IPS-15b (cell line): ENCODE measurements at regions not wholly inside any gene's neighbourhood (a gene's known extent, or its start where the extent isn't known, plus 50 kb on each side); places are given as distances from the start of the nearest gene placed in this dataset.
"Not testable (repeated sequence)": the region's sequence is repeated elsewhere in the genome, so short reads cannot be mapped to it uniquely, and the experiment has no call there.

Experiments
- H3K27me3 ChIP-seq: one replicate; pipeline ENCODE4 v1.6.1; 2013; ENCODE audit warnings: low read length; ENCODE audit not compliant: control insufficient read depth, insufficient read depth
- H3K36me3 ChIP-seq: one replicate; pipeline ENCODE4 v1.6.1; 2013; ENCODE audit warnings: low read length; ENCODE audit not compliant: control insufficient read depth, insufficient read depth
- H3K4me1 ChIP-seq: one replicate; pipeline ENCODE4 v1.6.1; 2013; ENCODE audit warnings: mild to moderate bottlenecking, low read length; ENCODE audit not compliant: control insufficient read depth, insufficient read depth
- H3K4me3 ChIP-seq: one replicate; pipeline ENCODE4 v1.5.1; 2013; ENCODE audit warnings: low read depth, low read length
- H3K9ac ChIP-seq: one replicate; pipeline ENCODE4 v1.6.1; 2013; ENCODE audit warnings: low read depth, mild to moderate bottlenecking, low read length
- H3K9me3 ChIP-seq: one replicate; pipeline ENCODE4 v1.6.1; 2013; ENCODE audit warnings: mild to moderate bottlenecking, low read length; ENCODE audit not compliant: control insufficient read depth, insufficient read depth

DNA sequence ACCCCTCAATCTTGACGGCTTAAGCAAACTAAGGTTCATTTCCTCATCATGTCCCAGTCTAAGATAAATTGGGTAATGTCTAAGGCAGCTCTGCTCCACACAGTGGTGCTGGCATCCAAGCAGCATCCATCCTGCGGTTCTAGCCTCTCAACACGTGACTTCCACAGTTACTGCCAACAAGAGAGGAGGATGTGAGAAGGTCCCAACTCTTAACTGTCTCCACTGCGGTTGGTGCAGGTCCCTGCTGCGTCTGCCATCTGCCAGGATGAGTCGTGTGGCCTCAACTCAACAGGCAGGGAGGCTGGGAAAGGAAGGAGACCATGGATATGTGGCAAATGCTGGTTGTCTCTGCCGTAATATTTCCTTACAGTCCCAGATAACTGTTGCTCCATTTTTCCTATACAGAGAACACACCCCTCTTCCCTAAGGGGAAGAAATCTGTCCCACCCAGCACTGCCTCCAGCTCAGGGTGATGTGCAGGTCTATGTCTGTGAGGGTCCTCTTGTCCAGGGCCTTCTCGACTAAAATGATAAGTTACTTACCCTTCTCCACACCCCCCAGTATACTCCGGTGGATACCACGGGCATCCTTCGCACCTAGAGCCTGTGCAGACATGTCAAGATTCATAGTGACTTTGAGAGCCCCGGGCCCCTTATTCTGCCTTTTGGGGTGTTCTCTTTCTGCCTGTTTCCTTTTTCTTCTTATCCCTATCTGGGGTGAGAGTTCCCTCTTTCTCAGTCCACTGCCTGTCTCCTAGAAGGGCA is 64.7 kb downstream of the KCNJ18 start:
- Histone ChIP-seq H3K4me3 (no peak overlapping the region), H3K27me3 (no peaks in the 10 kb centered on the region), H3K36me3 (no peaks in the 10 kb centered on the region), H3K9me3 (peaks cover 8% of the 10 kb centered on the region), H3K9ac (no peak overlapping the region), H3K4me1 (no peaks in the 10 kb centered on the region)

DNA sequence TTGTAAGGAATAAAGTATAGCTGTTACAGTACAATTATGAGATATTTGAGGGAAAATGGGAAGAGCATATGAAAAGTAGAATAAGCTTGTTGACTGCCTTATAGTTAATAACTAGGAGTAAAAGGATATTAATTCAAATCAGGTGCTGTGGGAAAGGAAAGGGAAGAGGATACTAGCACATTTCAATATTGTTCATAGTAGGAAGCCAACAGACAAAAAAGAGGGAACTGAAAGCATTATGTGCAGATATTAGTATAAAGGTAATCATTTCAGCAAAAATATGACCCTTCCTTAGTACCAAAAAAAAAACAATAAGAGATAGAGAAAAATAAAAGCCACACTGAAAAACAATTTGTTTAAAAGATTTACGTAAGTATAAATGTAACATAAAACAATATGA is 67.3 kb downstream of the KCNJ18 start:
- not testable (repeated sequence) for H3K36me3 ChIP-seq, H3K4me1 ChIP-seq, H3K27me3 ChIP-seq, H3K9ac ChIP-seq, H3K4me3 ChIP-seq
- peaks cover 11% of the 10 kb centered on the region for H3K9me3 ChIP-seq

DNA sequence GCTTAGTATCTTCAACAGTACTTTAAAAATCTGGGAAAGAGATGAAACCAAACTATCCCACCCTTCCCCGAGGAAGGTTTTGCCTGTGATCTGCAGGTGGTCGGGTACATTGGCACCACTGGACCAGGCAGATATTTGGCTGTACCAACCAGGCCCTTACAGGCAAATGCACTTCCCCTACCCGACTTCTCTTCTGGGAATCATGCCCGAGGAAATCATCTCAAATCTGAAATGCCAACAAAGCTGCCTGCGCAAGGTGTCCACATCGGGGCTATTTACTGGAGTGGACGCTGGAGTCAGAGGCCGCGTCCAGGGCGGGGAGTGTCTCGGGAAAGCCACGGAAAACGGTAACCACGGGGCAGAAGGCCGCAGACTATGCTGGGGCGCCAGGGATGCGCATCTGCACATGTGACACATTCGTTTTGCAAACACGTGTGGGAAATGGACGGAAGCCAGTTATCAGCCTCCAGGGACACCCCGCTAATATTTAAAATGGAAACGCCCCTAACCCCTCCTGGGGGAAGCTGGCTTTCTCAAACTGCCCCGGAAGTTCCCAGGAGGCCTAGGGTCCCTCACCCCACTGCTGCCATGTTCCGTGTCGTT is 71.5 kb downstream of the KCNJ18 start:
- not testable (repeated sequence) for H3K36me3 ChIP-seq, H3K9ac ChIP-seq, H3K4me3 ChIP-seq, H3K9me3 ChIP-seq, H3K27me3 ChIP-seq, H3K4me1 ChIP-seq

DNA sequence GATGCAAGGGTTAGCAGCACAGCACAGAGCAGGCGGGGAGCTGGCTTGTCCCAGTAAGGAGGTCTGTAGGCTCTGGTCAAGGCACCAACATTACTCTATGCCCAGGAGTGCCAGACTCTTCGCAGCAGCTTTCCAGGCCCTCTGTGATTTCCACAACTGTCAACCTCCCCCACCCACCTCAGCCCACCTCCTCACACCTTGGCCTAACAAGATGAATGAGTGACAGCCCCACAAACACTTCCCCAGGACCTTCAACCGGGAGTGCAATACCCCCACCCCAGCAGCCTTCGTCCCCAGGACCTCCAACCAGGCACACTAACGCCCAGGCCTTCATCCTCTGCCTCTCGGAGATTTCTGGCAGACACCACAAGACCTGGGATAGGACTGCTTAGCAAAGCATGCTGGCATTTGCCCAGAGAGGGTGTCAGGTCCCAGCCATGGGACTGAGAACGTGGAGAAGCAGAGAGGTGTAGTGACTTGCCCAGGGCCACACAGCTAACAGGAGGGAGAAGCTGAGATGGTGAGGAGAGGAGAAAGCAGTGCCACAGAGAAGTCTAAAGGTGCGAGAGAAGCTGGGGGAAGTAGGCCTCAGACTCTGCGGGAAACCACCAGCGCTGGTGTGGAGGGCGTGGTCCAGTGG is 73.4 kb downstream of the KCNJ18 start:
- H3K27me3 ChIP-seq, H3K36me3 ChIP-seq, H3K9ac ChIP-seq, H3K4me3 ChIP-seq, H3K9me3 ChIP-seq, H3K4me1 ChIP-seq: not testable (repeated sequence)

DNA sequence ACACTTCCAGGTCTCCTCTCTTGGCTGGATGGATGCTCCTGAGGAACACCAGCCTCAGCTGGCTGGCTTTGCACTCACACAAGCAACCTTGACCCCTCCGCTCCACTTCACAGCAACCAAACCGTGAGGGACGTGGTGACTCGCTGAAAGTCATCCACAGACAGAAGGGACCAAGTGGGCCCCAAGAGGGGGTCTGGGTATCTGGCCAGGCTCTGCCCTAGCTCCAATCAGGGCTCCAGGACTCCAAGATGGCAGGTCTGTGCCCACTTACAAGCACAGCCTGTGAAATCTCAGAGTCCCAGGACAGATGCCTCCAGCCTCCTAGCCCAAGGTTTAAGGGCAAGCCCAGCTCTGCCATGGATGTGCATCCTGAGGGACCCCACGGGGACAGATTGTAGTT is 74.2 kb downstream of the KCNJ18 start:
- H3K27me3 ChIP-seq, H3K9ac ChIP-seq, H3K4me1 ChIP-seq, H3K36me3 ChIP-seq, H3K4me3 ChIP-seq, H3K9me3 ChIP-seq: not testable (repeated sequence)

DNA sequence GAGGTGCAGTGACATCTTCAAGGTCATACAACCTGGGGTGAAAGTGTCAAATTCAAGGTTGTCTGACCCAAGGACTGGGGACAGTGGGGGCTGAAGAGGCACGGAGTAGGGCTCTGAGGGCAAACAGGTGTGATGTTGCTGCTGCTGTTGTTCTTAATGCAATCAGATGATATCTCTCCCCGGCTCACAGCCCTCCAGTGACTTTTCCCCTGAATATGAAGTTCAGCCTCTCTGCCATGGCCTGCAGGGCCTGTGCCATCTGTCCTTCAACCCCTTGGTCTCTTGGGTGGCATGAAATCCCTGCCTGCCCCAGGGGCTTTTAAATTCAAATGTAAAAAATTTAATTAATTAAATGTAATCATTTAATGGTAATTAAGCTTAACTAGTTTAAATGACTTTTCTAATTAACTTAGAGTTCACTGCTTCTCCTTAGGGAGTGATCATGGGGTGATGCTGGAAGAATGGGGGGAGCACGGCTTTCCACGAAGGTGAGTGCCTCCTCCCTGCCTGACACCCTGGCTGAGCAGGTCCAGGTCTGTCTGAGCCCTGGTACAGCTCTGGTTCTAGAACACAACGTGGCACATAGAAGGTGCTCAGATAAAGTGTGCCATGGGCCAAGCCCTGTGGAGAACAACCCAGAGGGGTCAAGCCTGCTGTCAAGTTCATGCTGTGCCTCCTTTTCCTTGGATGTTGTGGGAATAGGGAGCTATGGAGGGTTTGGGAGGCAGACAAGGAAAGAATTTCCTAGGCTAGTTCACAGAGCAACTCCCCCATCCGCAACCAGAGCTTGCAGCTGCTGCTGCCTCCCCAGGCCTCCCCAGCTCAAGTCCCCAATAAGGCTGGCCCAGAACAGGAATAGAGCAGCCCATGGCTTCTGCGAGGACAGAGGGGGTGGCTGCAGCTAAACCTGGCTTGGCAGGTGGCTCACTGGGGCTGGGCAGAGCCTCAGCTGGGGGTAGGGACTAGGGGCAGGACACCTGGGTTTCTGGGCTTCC is 75.1 kb downstream of the KCNJ18 start:
- not testable (repeated sequence) for H3K9me3 ChIP-seq, H3K9ac ChIP-seq, H3K4me1 ChIP-seq, H3K36me3 ChIP-seq, H3K27me3 ChIP-seq, H3K4me3 ChIP-seq

DNA sequence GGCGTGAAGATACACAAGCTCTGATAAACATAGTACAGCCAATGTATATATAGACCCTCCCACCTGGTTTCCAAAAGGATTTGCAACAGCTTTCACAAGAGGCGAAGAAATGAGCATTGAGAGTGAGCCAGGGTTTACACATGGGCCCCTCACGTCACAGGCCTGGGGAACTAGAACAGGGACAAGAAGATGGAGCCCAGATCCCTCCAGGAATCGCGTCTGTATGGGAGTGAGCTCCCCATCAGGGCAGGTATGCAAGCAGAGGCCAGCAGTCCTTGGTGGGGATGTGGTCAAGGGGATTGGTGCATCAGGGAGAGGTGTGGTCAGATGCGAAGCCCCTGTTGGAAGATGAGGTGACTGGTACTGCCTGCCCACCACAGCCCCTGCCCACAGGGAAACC is 75.9 kb downstream of the KCNJ18 start:
- not testable (repeated sequence) for H3K4me1 ChIP-seq, H3K4me3 ChIP-seq, H3K27me3 ChIP-seq, H3K9ac ChIP-seq, H3K9me3 ChIP-seq, H3K36me3 ChIP-seq

DNA sequence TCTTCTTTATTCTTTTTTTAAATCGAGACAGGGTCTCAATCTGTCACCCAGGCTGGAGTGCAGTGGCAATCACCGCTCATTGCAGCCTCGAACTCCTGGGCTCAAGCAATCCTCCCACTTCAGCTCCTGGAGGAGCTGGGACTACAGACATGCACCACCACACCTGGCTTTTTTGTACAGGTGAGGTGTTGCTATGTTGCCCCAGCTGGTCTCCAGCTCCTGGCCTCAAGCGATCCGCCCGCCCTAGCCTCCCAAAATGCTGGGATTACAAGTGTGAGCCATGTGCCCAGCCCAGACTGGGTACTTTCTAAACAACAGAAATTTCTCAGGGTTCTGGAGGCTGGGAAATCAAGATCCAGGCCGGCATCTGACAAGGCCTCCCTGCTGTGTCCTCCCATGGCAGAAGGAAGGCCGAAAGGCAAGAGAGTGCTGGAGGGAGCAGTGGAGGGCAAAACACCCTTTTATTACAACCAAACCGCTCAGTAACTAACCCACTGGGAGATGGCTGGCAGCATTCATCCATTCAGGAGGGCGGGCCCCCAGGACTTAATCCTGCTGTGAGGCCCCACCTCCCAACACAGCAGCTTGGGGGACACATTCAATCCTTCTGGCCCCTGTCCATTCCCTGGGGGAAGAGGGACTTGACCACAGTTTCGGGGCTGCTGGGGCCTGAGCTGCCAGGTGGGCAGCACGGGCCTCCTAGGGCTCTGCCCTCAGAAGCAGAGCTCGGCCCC is 76.6 kb downstream of the KCNJ18 start:
- H3K4me1 ChIP-seq, H3K27me3 ChIP-seq, H3K9me3 ChIP-seq, H3K4me3 ChIP-seq, H3K36me3 ChIP-seq, H3K9ac ChIP-seq: not testable (repeated sequence)

DNA sequence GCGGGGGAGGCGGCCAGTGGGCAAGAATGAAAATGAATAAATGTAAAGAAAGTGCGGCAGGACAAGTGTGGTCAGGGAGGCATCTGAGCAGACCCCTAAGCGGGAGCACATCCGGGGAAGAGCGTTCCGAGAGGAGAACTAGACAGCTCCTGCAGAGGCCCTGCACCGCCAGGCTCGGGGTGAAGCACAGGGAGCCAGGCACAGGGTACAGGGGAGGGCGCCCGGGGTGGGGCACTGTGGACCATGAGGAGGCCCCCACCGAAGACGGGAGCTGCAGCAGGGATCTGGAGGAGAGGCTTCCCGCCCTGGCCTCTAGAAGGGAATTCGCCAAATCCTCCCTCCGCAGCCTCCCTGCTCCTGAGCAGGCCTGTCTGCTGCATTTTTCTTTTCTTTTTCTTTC is 77.5 kb downstream of the KCNJ18 start:
- not testable (repeated sequence) for H3K27me3 ChIP-seq, H3K9me3 ChIP-seq, H3K9ac ChIP-seq, H3K4me3 ChIP-seq, H3K36me3 ChIP-seq, H3K4me1 ChIP-seq

DNA sequence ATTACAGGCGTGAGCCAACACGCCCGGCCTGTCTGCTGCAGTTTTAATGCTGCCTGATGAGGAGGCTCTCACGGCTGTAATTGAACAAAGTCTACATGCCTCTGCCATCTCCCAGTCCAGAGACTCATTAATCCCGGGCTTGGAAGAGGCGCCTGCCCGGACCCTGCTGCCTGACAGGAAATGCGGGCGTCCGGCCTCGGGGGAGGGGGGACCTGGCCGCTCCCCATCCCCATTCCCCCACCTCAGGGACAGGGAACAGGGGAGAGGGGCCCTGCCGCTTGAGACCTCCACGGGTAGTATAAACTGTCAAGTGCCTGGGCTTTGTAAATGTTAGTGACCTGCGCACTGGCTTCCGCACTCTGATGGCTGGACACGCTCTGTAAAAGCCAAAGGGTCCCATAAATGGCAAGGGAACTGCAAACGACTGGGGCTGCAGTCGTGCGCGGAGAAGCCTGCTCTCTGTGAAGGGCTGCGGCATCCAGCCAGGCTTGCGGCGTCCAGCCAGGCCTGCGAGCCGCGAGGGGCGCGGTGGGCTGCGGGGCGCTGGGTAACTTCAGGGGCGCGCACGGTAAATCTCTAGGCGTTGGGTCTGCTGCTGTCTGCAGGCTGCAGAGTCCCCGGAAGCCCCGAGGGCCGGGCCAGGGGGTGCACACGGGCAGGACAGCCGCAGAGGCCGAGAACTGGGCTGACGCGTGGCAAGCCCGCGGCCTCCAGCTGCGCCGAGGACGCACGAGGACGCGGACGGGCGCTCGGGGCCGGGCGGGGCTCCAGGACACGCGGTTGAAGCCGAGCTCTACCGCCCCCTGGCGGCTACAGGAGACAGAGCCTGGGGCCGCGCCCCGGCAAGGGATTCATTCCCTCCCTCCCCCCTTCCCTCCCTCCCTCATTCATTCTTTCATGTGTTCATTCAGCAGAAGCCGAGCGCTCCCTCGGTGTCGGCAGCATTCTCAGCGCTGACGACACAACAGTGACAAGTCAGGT is 78.4 kb downstream of the KCNJ18 start:
- not testable (repeated sequence) for H3K9ac ChIP-seq, H3K36me3 ChIP-seq, H3K4me1 ChIP-seq, H3K4me3 ChIP-seq, H3K9me3 ChIP-seq, H3K27me3 ChIP-seq
